HG03064 (cell line): ENCODE measurements at regions not wholly inside any gene's neighbourhood (a gene's known extent, or its start where the extent isn't known, plus 50 kb on each side); places are given as distances from the start of the nearest gene placed in this dataset.
A peak's percentile ranks its signal among the peaks of the same experiment; 100 is the strongest.

Experiments
- ATAC-seq: cut with Tn5 transposase; IDR thresholded peaks from one replicate; pipeline ENCODE4 v1.9.1; 2021; ENCODE audit warnings: low read depth; ENCODE audit not compliant: unreplicated experiment

DNA sequence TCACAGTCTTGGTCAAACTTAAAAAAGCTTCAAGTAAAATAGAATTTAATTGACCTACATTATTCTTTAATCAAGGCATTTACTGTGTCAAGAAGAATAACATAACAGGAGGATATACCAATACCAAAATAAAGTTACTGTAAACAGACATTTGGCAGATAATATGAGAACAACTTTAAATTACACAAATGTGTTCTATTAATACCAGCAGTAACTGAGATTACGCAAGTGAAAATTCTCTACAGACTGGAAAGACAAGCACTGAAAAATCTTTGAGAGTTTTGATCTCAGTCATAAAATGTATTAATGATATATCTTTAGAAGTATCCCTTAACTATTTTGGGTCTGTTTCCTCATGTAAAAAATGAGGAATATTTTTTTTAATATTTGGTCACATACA lies 169.2 kb upstream of the SOX5 start:
- ATAC-seq, result no peak

DNA sequence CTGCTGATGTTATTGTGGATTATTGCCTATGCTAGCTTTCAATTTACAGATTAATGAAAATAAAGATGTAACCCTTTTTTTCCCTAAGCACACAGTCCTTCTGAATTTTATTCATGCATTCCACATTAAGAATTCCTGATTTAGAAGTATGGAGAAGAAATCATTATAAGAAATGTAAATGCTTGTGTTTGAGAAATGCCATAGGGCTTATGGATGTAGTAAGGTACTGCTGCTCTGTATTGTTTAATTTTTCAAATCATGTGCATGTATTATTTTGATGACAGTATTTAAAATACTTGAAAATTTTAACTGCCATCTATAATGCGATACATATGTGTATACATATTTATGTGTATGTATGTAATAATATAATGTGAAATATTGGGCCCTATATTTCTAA lies 167.1 kb upstream of the SOX5 start:
- no peak for ATAC-seq

DNA sequence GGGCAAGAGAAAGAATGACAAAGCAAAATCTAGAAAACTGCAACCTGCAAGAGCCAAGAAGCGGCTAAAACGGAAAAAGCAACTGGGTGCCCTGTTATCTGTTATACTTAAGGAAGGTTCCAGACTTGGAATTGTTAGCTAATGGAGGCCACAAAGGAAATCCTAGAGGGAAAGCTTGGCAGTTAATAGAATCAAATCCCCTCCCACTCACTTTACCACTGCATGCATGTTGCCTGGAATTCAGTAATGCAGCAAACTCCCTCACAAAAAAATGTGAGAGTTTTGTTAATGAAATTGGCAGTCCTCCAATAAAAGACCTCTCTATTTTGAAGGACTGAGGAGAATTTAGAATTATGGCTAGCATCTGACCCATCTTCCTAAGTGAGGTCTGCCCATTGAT lies 164.2 kb upstream of the SOX5 start:
- no peak for ATAC-seq

DNA sequence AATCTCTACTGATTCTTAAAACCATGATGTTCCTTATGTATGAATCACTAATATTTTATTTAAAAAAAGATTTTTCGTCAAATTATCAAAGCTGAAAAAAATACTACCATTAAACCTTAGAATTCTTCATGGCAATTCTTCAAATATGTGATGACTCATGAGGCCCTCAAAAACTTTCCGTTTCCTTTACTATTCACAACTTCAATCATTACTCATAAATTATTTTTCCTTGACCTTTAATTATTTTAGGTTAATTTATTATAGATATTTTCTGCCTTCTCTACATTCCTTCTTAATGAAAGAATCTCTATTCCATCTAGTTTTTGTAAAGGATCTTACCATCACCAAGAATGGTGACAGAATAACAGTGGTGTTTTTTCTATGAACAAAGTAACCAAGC lies 162.1 kb upstream of the SOX5 start:
- no peak for ATAC-seq

DNA sequence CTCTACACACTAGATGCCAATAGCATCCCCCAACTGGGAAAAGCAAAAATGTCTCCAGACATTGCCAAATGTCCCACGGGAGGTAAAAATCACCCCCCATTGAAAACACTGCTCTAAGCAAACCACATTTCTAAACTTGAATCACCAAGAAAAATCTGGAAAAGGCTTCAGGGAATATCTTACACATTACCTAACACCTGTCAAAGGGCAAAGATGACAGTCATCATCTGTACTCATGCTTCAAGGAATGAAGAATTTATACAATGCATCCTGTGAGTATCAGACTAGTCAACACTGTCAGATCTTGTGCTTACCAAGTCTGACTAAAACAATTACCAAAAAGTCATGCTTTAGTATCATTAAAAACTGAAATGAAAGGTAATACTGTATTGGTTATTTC lies 161.6 kb upstream of the SOX5 start:
- ATAC-seq, result no peak

DNA sequence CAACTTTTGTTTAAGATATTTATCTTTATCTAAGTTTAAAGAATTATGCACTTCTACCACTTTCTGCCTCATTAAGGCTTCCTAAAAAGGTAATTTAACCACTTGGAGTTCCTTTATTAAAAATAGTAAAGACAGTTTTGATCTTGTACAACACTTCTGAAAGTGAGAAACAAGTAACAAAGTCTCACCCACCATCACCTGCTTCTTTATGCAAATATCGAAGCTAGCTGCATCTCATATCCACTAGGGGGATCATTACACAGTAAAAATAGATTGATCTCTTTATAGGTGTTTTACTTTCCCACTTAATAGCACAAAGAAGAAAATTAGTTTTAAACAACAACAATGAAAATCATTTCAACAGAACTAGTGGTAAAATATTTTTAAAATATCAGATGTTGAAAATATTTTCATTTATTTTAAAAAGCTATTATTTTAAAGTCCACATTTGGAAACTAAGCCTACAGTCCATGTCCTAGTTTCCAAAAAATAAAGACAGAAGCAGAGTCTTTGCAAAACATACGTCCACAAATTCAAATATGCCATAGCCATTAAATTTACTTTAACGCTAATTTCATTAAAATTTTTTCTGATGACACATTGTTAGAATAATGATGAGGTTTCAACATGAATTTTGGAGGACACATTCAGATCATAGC lies 160.0 kb upstream of the SOX5 start:
- ATAC-seq, result peak; percentile 99

DNA sequence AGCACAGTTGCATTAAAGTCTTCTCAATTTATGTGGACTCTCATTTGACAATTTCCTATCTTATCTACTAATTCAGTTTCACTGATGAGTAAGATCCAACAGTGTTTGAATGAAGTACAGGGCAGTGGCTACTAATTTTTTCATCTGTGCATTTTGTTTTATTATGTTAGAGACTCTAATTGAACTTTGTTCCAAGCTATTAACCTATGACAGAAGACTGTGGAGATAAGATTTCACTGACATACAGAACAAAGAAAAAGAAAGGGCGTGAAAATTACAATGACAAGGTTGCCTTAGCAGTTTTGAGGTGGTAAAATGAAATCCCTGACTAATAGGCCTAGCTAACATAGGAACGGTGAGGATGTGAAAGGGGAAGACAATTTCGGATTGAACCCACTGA lies 153.2 kb upstream of the SOX5 start:
- ATAC-seq, result no peak

DNA sequence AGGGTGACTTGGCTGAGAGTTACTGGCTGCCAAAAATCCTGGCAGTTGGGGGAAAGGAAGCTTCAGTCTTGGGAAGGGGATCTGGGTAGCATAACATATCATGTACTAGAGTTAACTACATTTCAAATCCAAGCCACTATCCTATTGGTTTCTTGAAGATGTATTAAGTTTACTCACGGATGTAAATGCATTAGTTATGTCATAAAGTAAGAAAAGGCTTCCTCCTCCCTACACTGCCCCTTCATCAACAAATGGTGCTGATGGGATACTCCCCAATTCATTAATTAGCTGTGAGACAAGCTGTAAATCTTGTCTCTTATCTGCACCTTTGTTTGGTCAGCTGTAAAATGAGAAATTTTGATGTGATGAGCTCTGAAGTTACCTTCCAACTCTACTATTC lies 150.1 kb upstream of the SOX5 start:
- ATAC-seq, result no peak

DNA sequence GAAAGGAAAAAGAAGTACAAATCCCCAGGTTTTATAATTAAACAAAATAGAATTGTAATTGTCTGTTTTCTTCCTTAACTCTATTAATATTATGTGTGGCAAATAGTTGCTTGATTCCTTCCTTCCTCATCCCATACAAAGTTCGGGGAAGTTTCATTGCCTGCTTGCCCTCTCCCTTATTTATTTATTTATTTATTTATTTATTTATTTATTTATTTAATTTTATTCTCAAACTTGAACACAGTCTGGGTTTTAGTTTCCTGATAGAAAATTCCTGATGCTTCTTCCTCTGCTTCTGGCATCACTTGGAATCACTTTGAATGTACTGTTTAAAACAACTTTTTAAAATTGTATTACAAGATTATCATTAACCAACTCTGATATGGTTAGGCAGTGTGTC lies 145.8 kb upstream of the SOX5 start:
- no peak for ATAC-seq

DNA sequence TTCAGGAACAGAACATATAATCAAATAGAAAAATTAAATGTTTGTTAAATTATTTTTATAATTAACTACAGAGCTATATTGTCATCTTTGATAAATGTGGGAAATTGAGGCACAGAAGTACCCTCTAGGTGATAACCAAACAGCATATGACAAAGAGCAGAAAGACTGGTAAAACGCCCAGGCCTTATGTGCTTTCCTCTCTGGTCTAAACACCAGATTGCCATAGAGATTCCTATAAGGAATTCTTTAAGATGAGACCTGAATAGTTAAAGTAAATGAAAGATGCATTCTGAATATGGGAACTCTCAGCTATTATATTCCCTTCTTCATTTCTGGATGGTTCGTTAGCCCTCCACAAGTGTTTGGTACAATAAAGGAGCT lies 140.0 kb upstream of the SOX5 start:
- ATAC-seq, result no peak

DNA sequence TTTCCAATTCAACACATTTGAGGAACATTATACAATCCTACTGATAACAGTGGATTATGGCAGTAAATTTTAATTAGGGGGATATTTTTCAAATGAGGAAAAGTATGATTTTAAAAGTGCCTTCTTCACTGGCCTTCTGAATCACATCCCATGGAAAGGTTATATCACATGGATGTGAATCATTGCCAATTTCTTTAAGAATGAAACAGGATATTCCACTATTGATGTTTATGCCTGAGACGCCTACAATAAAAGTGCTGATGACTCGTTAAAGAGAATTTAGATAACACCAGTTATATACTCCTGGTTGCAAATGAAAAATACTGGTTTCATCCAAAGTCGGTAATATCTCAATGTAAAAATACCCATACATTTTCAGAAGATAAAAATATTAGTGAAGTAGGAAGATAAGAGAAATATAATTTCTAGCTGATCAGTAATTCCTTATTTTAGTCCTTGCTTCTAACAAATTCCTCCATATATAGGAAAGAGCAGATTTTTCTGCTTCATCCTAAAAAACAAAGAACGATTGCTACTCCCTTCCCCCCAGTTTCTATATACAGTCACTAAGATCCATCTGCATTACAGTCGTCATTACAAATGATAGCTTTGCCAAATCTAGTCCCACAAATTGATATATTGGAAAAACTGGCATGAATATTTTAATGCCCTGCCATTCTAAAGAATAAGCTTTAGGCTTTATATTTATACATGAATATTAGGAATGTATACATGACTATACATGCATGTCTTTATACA lies 139.5 kb upstream of the SOX5 start:
- ATAC-seq, result no peak

DNA sequence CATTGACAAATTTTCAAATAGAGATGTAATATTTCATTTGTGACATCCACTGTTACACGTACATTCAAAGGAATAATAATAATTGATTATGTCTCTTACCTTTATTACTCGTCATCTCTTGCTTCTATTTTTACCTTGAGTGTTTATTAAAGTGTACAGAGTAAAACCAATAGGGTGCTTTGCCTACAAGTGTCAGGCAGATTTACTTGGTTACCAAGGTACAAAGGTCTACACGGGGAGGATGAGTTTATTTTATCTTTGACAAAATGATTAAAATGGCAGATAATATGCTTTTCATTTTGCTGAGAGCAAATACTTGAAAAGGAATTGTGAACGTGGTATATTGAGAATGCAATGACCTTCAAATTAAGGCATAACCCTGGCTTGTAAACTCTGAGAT lies 137.8 kb upstream of the SOX5 start:
- ATAC-seq, result no peak

DNA sequence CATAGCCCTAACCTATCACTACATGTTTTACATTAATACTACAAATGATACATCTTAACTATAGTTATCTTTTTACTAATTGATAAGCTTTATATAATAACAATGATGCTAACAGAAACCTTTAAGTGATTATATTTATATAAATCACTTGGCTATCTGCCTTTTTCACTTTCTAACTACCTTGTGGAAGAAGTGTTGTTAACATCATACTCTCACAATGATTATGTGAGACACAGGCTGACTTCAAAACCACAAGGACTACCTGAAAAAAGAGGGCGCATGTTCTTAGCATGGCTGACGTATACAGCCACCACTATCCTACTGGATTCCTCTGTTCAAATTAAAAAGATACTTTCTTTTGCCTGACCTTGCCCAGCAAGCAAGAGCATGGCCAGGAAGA lies 135.3 kb upstream of the SOX5 start:
- no peak for ATAC-seq

DNA sequence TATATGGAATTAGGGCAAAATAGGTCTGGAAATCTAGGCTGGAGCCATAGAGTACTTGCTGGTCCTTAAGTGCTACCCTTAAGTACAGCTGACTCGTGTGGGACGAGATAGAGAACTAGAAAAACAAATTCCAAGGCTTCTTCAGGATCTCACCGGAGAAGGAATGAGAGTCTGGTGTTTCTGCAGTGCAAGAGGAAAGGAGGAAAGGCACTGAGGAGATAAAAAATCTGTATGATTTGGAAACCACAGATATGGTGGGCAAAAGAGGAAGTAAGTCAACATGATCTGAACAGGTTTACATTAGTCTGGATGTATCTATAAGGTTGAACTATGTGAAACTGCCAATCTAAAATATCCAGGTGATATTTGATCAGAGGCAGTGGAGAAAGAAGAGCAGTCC lies 134.4 kb upstream of the SOX5 start:
- no peak for ATAC-seq

DNA sequence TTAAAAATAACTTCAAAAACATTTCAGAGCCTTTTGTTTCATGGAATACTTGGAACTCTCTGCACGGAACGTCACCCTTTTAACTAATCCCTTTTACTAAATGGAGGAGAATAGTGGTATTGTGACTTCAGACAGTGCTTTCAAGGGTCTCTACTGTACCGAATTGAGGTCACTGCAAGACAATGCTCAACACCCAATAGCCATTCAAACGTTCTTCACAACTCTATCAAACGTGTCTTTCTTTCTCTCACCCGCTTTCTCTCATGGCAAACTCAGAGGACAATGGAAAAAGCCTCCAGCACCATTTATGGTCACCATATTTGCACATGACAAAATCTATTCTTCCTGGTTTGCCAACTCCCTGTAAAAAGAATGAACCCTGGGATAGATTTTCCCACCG lies 132.1 kb upstream of the SOX5 start:
- no peak for ATAC-seq

DNA sequence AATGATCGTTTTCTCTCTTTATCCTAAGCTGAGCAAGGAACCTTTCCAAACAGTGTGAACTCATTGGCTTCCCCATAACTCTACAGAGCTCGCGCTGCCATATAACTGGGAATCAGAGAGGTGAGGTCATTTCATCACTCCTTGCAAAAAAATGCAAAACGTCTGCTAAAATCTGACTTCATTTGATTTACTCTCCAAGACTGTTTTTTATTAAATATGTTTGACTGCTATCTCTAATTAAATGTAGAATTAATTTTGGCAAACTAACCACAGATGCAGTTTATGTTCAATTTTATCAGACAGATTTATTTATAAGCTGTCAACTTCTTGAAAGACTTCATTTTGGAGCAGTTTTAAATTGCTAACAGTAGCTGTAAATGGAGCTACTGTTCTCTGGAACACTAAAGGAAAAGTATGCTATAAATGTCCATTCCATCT lies 131.6 kb upstream of the SOX5 start:
- no peak for ATAC-seq

DNA sequence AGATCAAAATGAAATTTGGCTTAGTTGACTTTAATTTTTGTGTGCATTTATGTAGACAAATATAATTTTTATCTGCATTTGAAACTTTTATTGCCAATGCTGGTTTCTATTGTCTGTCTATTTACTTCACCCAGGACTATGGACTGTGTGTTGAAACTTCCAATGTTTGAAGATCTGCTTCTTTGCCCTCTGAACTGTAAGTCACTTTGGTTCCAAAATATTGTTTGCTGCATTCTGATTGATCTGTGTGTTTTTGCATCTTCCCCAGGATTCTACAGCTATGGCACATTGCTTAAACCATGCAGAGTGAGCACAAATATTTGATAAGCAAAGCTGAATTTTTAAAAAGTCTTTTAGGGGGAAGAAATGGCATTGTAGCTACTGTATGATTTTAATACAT lies 131.0 kb upstream of the SOX5 start:
- ATAC-seq, result no peak

DNA sequence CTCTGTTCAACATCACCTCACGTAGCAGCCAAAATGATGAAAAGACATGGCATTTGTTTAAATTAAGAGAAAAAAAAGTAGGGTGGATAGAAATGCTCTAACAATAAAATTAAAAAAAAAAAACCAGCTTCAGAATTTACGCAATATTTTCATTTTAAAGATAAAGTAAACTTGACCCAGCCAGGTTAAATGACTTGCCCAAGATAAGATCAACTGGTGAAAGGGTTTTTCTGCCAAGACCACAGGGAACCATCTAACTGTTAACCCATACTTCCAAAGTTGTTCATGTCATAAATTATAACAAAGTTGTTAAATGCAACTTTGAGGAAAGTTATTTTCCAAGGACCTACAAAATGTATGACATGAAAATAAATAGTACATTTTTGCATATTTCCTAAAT lies 129.6 kb upstream of the SOX5 start:
- no peak for ATAC-seq

DNA sequence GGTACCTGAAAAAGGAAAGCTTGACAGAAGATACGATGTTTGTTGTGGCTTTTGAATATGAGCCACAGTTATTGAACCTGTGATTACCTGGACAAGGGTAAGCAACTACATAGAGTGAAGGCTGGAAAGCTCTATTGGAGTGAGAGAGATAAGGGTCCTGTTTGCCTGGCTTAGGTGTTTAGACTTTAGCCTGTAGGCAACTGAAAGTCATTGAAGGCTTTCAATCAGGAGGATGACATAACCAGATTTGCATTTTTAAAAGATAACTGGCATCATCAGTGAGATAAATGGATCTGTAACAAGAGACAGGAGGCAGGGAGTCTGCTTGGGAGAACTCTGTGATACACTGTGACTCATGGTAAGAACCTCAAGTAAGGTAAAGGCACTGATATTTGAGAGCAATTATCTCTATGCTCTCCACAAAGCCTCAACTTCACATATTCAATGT lies 128.9 kb upstream of the SOX5 start:
- no peak for ATAC-seq

DNA sequence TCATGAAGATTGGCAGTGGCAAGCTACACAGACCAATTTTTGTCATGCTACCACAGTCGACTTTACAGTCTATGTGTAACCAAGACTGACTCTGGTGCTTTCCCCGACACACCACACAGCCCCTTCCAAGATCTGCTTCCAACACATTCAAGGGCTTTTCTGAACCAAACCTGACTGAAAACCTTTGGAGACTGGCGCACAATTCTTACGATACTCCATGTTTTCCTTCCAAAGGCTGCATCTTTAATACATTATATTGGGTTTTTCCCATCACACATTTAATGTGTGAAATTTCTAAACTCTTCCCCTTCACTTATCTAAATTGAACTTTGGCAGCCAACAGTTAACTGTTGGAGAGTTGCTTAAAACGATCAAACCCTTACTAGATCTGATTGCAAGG lies 127.7 kb upstream of the SOX5 start:
- ATAC-seq, result no peak

DNA sequence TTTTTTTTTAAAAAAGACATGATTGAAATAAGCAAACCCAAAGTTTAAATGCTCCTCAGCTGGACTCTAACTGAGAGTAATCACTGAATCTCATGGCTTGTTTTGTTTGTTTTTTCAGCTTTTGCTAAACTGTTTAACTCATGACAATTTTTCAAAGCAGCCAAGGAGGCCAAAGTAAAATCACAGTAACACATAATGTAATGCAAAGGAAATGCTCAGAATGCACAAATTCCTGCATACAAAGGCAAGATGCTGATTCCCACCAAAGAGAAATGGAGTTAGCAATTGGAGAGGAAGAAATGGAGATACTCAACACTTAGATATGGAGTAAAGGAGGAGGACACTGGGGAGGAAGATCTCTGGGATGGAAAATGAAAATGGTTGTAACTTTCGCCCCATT lies 126.2 kb upstream of the SOX5 start:
- ATAC-seq, result no peak

DNA sequence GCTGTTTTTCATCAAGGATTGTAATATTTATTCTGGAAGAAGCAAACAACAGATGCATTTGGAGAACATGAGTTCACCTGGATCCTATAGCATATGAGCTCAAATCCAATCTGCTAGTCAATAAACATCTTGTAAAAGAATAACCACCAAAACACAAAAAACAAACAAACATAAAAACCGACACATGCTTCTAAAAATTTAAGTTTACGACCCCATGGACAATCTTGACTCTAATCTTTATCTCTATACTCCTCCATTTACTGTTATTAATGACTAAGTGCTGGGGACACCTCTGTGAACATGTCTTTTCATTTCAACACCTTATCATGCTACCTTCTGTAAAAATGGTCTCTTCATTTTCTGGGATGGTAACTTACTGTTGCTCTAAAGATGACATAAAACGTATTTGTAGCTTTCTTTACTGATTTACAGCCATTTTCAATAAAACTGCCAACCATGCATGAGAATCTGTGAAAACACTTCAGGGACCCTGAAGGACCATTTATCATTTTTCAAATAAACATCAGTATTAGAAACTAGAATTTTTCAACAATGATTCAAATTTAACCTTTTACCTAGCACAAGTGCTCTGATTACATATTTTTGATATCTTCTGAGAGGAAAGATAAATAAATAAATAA lies 123.8 kb upstream of the SOX5 start:
- no peak for ATAC-seq
